Activated CD8-positive, alpha-beta memory T cell treated with anti-CD3 and anti-CD28 coated beads for 36 hours (primary cell): ENCODE measurements at regions not wholly inside any gene's neighbourhood (a gene's known extent, or its start where the extent isn't known, plus 50 kb on each side); places are given as distances from the start of the nearest gene placed in this dataset.

Experiments
- CTCF ChIA-PET: fragments of 350-600 bp; sonication (Branson Sonifier 250); formaldehyde crosslinking; loops from one replicate; lab custom pipeline; 2021; ENCODE audit warnings: antibody characterized with exemption; lab: Charles Lee
- POLR2A ChIA-PET: fragments of 350-600 bp; sonication (Branson Sonifier 250); formaldehyde crosslinking; loops from one replicate; lab custom pipeline; 2021; ENCODE audit warnings: antibody characterized with exemption; lab: Charles Lee

DNA sequence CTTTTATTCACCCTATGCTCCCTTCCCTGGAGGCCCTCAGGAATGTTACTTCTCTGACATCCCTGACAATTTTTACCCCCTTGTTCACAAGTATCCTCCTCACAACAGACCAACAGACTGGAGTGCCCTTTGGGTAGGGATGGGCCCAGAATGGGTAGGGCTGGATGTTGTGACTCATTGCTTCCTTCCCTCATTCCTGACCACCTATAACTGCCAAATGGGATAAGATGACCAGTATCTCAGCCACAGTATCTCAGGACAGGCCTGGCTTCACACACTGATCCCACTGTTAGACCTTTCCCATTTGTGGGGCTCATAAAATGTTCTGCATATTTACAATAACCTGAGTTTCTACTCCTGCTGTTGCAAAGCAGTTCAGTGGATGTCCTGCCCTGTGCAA, 223.0 kb upstream of the LRFN2 start:
- ChIA-PET POLR2A (no interaction called here), CTCF (no interaction called here)

DNA sequence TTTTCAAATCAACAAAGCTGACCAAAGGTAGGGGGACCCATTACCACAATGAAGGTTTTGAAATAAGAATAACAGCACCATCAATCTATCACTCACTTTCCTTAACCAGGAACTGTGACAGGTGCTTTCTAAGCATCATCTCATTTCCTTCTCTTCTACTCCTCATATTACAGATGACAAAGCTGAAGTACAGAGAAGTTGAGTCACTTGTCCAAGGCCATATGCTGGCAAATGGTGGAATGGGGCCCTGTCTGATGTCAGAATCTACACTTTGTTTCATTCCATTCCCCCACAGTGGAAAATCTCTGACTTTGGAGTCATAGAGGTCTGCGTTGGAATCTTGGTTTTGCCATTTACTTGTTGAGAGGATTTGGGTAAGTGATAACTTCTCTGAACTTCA, 222.5 kb upstream of the LRFN2 start:
- CTCF ChIA-PET = no interaction called here
- POLR2A ChIA-PET = no interaction called here

DNA sequence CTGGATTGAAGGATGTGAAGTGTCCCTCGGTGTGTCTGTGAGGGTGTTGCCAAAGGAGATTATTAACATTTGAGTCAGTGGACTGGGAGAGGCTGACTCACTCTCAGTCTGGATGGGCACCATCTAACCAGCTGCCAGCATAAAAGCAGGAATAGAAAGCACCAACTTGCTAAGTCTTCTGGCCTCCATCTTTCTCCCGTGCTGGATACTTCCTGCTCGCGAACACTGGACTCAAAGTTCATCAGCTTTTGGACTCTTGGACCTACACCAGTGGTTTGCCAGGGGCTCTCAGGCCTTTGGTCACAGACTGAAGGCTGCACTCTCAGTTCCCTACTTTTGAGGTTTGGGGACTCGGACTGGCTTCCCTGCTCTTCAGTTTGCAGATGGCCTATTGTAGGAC, 220.3 kb upstream of the LRFN2 start:
- ChIA-PET CTCF (no interaction called here), POLR2A (no interaction called here)

DNA sequence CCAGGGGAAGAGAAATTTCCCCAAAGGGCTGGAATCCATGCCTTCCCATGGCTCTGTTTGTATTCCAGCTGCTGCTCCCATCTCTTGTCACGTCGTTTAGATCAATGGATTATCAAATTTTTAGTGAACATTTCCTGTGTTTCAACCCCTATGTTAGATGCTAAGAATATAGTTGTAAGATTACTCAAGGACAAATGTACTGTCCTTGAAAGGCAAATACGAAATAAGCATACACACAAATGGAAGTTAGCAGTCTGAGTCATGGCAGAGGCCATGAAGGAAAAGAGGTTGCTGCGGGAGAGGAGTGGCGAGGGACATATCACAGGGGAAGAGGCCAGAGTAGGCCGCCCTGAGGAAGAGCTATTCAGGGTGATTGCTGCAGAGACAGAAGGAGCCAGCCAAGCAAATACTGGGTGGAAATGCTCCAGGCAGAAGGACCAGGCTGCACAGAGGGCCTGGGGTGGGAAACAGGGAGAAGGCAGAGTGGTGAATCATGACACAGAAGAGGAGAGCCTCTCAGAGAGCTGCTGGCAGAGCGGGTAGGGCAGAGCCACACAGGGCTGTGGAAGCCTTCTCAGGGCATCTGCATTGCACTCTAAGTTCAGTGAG, 219.2 kb upstream of the LRFN2 start:
- ChIA-PET POLR2A (no interaction called here), CTCF (no interaction called here)

DNA sequence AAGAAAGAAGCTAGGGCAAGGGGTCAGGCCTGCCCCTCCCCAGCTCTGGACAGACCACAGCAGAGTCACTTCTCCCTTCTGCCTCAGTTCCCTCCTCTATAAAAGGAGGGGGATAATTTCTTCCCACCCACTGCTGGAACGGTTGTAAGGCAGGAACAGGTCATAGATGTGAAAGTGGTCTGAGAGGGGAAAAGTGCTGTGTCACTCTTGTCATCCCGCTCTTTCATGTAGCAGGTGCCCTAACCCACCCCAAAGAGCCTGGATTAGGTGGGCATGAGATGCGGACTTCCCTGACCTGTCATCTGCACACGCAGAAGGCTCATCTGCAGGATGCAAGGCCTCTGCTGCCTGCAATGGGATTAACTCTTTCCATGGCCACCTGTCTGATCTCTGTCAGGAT, 218.2 kb upstream of the LRFN2 start:
- ChIA-PET POLR2A (no interaction called here), CTCF (no interaction called here)

DNA sequence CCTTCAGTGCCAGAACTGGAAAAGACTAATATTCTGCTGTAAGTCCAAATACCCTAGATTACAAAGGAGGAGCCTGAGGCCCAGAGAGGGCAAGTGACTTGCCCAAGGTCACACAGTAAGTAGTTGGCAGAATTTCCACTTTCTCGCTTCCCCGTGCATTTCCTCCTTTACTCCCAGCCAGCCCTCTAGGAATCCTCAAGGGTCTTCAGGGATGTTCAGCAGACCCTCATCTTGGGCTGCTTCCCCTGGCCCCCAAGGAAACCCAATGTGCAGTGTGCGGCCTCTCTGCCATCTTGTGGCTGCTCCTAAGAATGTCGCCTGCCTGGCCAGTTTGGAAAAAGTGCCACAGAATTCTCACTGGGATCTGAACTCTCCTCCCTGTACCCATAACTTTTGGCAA, 217.7 kb upstream of the LRFN2 start:
- ChIA-PET CTCF (no interaction called here), POLR2A (no interaction called here)

DNA sequence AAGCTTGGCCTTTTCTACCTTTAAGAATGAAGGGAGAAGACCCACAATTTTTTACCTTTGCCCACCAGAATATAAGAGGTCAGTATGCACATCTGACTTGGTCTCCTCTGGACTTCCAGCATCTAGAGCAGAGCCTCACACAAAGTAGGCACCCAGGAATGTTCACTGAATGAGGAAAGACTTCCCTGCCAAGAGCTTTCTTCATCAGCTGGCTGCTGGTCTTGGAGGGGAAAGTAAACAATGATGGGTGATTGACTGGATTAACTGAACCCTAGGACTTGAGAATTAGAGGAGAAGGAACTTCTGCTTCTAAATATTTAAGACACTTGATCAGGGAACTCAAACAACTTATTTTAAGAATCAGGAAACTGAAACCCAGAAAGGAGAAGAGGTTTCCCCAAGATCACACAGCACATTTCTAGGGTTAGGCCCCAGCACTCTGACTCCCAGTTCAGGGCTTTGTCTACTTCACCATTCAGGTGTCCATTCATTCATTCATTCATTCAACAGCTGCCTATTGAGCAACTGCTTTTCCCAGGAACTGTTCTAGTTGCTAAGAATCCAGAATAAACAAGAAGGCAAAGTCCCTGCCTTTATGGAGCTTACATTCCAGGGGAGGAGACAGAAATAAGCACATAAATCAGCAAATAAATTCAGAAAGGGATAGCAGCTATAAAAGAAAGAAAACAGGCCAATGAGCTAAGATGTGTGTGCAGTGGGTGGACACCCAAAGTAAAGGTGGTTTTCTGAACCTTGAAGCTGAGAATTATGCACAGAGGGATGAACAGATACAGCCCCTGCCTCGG, 216.9 kb upstream of the LRFN2 start:
- ChIA-PET CTCF (no interaction called here), POLR2A (no interaction called here)

DNA sequence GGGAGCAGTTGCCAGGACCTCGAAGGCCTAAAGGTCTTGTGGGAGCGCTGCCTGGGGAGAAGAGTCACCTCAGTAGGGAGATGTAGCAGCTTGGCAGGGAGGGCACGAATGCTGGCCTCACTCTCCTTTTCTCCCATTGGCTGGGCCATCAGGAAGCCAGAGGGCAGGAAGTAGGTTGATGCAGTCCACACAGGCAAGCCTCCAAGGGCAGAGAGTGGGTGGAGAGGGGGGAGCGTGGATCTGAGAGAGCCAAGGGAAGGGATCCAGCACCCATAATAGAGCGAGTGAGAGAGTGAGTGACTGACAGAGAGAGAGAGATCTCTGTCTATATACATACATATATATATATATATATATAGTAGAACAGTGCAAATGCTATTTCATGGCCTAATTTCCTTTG, 215.3 kb upstream of the LRFN2 start:
- POLR2A ChIA-PET = no interaction called here
- CTCF ChIA-PET = no interaction called here

DNA sequence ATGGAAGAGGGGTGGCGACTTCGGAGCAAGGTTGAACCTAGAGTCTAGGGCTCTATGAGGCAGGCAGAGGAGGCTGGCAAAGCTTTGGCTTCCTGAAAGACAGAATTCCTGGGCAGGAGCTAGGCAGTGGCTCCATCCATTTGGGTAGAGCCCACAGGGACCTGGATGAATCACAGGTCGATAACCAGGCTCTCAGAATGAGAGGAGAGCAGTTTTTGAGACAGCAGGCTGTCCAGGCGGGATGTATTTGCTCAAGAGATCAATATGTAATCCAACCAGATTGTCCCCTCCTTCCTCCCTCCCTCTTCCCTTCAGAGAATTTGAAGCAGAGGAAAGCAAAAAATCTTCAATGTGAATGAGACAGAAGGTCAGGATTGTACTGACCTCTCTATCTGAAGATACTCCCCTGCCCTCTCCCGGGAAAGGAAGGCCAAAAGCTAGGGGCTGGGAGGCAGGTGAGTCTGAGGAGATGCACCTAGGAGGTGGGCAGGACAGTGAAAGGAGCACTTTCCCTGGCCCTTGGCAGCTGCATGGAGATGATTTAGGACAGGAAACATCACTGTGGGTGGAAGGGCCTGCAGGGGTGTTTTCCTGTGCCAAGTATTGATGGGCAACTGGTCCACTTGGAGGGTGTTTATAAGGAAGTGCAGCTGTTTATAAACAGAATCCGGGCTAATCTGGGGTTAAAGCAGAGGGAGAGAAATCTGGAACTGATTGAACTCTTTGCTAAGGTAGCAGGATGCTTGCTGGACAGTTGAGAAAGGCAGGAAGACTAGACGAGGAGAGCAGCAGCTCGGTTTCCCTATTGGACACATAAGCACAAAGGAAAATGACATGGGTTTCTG, 212.4 kb upstream of the LRFN2 start:
- ChIA-PET POLR2A (no interaction called here), CTCF (no interaction called here)

DNA sequence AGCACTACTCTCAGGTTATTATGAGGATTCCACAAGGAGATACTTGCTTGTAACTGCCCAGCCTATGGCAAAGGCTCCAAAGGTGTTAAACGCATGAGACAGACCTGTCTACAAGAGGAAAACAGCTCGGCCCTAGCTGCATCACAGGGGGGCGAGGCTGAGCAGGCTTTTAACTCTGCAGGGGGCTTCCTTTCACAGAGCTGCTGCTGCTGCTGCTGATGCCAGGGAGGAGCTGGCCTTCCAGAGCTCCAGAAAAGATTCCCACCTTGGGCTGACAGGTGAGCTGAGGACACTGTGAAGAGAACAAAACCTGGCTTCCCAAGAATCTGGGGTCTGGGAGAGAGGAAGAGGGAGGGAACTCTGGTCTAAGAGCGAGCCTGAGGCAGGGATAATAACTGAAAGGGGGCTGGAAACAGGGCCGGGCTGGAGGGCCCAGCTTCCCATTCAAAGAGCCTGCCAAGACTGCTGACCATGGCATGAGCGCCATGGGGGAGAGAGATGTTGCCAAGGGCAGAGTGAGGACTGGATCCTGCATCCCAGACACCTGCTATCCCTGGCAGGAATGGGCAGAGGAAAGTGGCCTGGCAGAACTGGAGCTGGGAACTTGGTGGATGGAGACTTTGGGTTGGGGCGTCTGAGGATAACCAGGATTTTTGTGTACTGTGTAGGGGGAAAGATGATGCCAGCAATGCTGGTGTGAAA, 211.1 kb upstream of the LRFN2 start:
- ChIA-PET CTCF (no interaction called here), POLR2A (no interaction called here)

DNA sequence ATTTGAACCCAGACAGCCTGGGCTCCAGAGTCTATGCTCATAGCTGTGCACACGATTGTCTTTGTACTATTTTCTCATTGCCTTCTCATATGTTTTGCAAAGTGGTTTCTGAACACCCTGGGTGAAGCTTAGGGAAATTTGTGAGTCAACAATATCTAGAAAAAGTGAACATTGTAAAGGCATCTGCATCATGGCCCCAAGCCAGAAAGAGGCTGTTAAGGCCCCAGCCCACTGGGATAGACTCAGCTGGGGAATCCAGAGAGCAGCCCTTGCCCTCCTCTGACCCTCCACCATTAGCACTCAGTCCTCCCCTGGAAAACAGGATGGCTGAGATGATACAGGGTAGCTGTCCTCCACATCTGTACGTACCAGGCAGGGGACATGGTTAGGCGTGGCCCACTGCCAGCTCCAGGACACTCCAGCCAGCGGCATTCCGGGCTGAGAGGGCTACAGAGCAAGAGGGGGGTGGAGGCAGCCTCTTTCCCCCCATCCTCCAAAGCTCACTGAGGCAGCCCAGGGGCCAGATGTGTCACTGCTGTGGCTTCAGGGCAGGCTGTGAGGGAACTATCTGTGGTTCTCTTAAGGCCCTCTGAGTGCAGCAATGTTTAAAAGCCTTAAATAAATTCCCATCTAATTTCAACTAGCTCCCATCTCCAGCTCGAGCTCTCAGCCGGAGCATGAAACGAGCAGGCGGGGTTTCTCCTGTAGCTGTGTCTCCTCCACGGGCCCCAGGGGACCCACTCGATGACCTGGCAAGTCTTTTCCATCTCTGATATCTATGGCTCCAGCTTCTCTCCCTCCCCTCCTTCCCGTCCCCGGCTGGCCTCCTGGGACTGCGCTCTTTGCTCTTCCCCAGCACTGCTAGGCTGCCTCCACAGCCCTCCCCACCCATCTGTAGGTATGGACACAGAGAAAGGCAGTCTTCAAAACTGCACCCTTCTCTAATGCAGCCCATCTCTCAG, 209.4 kb upstream of the LRFN2 start:
- CTCF ChIA-PET = no interaction called here
- POLR2A ChIA-PET = no interaction called here

DNA sequence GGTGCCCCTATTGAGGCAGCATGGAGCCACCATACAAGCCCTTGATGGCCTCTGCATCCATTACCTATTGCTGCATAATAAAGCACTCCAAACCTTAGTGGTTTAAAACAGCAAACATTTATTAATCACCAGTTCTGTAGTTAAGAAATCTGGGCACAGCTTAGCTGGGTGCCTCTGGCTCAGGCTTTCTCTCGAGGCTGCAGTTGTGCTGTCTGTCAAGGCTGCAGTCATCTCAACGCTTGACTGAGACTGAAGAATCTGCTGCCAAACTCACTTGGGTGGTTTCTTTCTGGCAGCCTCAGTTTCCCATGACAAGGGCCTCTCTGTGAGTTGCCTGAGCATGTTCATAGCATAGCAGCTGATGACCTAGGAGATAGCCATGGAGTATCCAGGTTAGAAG, 207.4 kb upstream of the LRFN2 start:
- ChIA-PET CTCF (no interaction called here), POLR2A (no interaction called here)

DNA sequence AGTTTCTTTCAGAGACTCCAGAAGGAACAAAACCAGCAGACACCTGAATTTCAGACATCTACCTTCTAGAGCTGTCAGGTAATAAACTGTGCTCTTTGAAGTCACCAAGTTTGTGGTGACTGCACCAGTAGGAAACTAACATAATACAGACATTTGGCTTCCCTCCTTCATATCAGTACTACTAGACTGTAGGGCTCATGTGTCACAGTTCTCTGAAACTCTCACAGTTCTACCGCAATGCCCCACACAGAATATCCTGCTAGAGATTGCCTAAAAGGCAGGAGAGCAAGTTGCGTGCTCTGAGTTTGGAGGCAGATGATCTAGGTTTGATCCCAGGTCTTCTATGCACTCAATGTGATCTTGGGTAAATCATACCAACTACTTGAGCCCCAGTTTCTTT, 205.0 kb upstream of the LRFN2 start:
- ChIA-PET CTCF (no interaction called here), POLR2A (no interaction called here)

DNA sequence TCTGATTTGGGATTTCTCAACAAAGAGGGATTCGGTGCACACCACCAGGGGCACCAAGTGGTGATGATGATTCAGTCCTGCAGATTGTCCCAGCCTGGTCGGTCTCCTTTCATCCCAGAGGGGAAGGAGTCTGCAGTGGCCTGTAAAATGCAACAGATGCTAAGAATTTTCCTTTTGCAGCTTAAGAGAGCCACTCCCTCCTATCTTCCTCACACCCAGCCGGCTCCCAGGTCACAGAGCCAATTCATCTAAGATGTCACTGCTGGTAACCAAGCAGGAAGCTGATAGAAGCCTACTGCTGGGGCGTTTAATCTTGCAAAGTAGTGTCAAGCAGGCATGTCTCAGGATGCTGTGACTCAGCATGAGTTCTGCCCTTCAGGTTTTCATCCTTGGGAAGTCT, 203.8 kb upstream of the LRFN2 start:
- POLR2A ChIA-PET = no interaction called here
- CTCF ChIA-PET = no interaction called here

DNA sequence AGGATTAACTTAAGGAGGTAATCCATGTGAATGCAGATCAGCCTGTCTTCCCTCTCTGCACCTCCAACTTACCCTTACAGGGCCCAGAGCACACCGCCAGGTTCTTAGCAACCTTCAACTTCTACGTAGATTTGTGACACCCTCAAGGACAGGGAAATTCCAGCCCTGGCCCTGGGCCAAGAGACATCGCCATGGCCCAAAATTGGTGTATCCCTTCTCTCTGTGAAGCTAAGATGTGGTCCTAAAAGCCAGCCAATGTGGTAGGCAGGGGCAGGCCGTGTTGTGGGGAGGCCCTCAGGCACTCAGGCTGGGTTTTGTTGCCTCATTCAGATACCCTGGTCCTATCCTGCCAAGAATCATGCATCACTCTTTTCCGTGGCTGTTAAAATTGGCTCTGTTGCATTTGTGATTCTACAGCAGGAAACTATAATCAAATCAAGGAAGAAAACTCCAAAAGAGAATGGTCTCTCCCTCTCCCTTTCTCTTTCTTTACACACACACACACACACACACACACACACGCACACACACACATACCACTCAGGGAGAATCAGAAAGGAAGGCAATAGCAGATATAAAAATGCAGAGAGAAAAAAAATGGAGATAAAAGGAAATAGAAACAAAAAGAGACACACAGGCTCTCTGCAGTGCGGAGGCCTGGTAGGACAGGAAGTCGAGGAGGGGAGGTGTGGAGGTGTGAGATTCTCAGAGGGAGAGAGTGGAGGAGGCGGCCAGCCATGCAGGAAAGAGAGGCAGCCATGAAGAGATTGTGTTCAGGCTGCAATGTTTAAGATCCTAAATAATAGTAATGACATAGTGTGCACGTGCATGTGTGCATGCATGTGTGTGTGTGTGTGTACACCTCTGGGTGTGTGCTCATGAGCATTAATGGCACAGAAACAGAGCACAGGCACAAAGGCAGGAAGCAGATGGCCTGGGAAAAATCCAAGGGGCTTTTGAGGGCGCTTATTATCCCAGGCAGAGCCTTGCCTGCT, 201.8 kb upstream of the LRFN2 start:
- CTCF ChIA-PET = no interaction called here
- POLR2A ChIA-PET = no interaction called here

DNA sequence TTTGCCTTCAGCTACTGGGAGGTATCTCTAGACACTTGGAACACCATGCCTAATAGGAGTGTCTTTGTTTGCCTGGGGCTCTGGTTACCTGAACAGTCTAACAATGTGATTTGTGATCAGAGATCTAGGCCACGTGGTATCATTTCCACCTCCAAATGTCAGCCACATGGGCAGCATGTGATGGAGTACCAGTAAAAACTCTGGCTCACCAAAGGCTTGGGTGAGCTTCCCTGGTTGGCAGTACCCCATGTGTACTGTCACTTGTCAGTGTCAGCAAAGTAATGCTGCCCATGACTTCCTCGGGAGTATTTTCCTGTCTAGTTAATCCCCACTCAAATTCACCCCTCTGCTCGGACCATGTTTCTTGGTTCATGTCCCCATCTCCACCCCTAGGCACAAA, 195.2 kb upstream of the LRFN2 start:
- CTCF ChIA-PET = no interaction called here
- POLR2A ChIA-PET = no interaction called here

DNA sequence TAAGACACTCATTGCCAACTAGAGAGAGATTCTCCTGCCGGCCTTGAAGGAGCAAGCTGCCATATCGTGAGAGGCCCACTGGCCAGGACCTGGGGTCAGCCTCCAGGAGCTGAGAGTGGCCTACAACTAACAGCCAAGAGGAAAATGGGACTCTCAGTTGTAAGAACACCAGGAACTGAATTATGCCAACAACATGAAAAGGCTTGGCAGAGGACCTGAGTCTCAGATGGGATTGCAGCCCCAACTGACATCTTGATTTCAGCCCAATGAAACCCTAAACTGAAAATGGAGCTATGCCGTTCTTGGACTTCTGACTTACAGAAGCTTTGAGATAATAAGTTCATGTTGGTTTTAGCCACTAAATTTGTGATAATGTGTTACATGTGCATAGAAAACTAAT, 193.5 kb upstream of the LRFN2 start:
- POLR2A ChIA-PET = no interaction called here
- CTCF ChIA-PET = no interaction called here

DNA sequence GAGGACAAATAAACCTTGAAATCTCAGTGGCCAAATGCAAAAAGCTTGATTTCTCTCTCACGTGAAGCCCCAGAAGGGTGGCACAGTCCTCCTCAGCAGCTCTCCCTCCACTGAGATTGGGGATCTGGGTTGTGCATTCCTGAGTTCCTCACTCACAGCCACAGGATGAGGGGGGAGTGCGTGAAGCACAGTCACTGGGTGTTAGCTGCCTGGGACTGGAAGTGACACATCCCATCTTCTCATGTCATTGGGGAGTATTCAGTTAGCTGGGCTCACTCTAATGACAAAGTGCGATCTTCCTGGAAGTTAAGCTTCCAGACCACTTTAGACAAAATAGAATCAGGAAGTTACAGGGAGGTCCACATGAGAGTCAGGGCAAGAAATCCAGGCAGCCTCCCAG, 192.2 kb upstream of the LRFN2 start:
- ChIA-PET CTCF (no interaction called here), POLR2A (no interaction called here)
